ENCODE measurements at regions not wholly inside any gene's neighbourhood (a gene's known extent, or its start where the extent isn't known, plus 50 kb on each side); places are given as distances from the start of the nearest gene placed in this dataset.

DNA sequence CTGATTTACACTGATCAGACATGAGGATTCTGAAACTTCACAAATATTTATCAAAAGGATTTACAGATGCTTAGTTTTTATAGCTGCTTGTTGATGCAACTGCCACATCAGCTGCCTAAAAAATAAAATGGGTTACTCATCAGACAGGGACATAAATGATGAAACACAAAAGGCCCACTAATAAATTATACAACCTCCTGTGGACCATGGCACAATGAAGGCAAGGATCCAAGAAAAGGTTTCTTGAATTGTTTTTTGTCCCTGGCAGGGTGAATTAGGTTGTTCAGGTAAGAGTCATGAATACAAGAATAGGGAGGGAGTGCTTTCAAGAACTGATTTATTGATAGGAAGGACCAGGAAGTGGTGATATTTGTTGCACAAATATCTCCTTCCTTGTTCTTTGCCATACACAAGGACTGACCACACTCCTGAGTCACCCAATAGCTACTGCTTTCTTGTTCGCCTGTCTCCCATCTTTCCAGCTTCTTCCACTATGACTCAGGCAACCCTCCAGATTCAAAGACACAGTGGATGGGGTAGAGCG lies 234.5 kb downstream of the AHR start:
- no peak for TF ChIP-seq CTCF (IDR thresholded peaks at IDR 0.05; ENCODE audit: low read length, missing control alignments)
- H3K4me3 ChIP-seq (replicated peaks; ENCODE audit: low read depth, low read length): no peak overlapping the region
- peak; percentile 79 for DNase-seq (ENCODE audit: low read depth)

DNA sequence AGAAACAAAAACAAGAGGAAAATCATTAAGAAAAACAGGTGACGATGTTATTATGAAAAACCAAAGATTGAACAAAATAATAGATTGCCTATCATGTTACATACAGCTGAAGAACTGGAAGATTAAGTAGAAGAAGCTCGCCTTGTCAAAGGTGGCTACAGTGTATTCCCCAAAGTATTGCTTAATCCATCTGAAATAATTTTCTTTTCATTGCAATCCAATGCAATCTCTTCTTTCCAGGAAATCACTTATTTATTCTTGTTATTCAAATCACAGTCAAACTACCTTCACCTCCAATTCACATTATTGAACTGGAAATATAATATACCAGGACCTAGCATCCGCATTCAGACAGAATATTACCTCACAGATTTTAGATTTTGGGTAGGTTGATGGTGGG lies 235.9 kb downstream of the AHR start:
- H3K4me3 ChIP-seq (replicated peaks; ENCODE audit: low read depth, low read length): no peak overlapping the region
- DNase-seq (ENCODE audit: low read depth): no peak
- TF ChIP-seq CTCF (IDR thresholded peaks at IDR 0.05; ENCODE audit: low read length, missing control alignments): no peak

DNA sequence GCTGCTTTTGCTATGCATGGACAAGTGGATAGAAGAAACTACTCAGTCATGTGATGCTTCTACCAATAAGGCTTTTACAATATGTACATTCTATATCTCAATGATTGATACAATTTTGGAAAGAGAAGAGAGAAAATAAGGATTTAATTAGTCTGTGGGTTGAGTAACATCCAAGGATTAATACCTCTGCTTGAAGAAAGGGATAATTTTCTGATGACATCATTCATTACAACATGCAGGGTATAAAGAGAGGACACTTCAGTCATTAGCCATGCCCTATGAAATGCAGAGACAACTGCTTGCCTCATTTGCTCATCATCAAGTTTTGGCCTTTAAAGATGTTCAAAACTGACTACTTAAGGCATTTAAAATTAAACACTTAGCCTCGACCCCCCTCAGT lies 237.3 kb downstream of the AHR start:
- no peak for TF ChIP-seq CTCF (IDR thresholded peaks at IDR 0.05; ENCODE audit: low read length, missing control alignments)
- DNase-seq (ENCODE audit: low read depth): peak; percentile 26
- H3K4me3 ChIP-seq (replicated peaks; ENCODE audit: low read depth, low read length): no peak overlapping the region

GRCh38 chr7:17544401-17544800 lies 245.9 kb downstream of the AHR start:
- no peak overlapping the region for H3K4me3 ChIP-seq (replicated peaks; ENCODE audit: low read depth, low read length)
- no peak for TF ChIP-seq CTCF (IDR thresholded peaks at IDR 0.05; ENCODE audit: low read length, missing control alignments)
- DNase-seq (ENCODE audit: low read depth): no peak

GRCh38 chr7:17545348-17545747 lies 246.9 kb downstream of the AHR start:
- TF ChIP-seq CTCF (IDR thresholded peaks at IDR 0.05; ENCODE audit: low read length, missing control alignments): no peak
- peak; percentile 38 for DNase-seq (ENCODE audit: low read depth)
- H3K4me3 ChIP-seq (replicated peaks; ENCODE audit: low read depth, low read length): no peak overlapping the region

GRCh38 chr7:17546189-17546588 lies 247.7 kb downstream of the AHR start:
- TF ChIP-seq CTCF (IDR thresholded peaks at IDR 0.05; ENCODE audit: low read length, missing control alignments): no peak

GRCh38 chr7:17546592-17546991 lies 248.1 kb downstream of the AHR start:
- TF ChIP-seq CTCF (IDR thresholded peaks at IDR 0.05; ENCODE audit: low read length, missing control alignments): no peak
- peak; percentile 98 for DNase-seq (ENCODE audit: low read depth)
- no peak overlapping the region for H3K4me3 ChIP-seq (replicated peaks; ENCODE audit: low read depth, low read length)

More at GRCh38 chr7:17546189-17546588, 247.7 kb downstream of the AHR start:
- no peak for DNase-seq (ENCODE audit: low read depth)
- peak overlapping the region; percentile 10 for H3K4me3 ChIP-seq (replicated peaks; ENCODE audit: low read depth, low read length)
